ENCODE measurements at regions not wholly inside any gene's neighbourhood (a gene's known extent, or its start where the extent isn't known, plus 50 kb on each side); places are given as distances from the start of the nearest gene placed in this dataset.
"Not testable (repeated sequence)": the region's sequence is repeated elsewhere in the genome, so short reads cannot be mapped to it uniquely, and the experiment has no call there.

- DNase-seq (ENCODE audit: low spot score): no peak
- intact Hi-C loops (cut with DNase I): no loop called here
Measured at GRCh38 chr20:48373555-48373934, 454.3 kb downstream of the PREX1 start.

GRCh38 chr20:48372851-48373554 is 454.8 kb downstream of the PREX1 start:
- intact Hi-C loops (cut with DNase I): not testable (repeated sequence)

GRCh38 chr20:48371211-48371610 is 456.6 kb downstream of the PREX1 start:
- intact Hi-C loops (cut with DNase I): no loop called here

More at GRCh38 chr20:48372851-48373554, 454.8 kb downstream of the PREX1 start:
- DNase-seq (ENCODE audit: low spot score): not testable (repeated sequence)

GRCh38 chr20:48368580-48369021 is 459.2 kb downstream of the PREX1 start:
- DNase-seq (ENCODE audit: low spot score); intact Hi-C loops (cut with DNase I): not testable (repeated sequence)

More at GRCh38 chr20:48371211-48371610, 456.6 kb downstream of the PREX1 start:
- DNase-seq (ENCODE audit: low spot score): no peak

GRCh38 chr20:48367541-48368358 is 460.0 kb downstream of the PREX1 start:
- DNase-seq (ENCODE audit: low spot score); intact Hi-C loops (cut with DNase I): not testable (repeated sequence)

- intact Hi-C loops (cut with DNase I): no loop called here
- DNase-seq (ENCODE audit: low spot score): no peak
Measured at GRCh38 chr20:48366230-48366629, 461.6 kb downstream of the PREX1 start.

- intact Hi-C loops (cut with DNase I): no loop called here
- no peak for DNase-seq (ENCODE audit: low spot score)
Measured at GRCh38 chr20:48364688-48365421, 462.9 kb downstream of the PREX1 start.

GRCh38 chr20:48364055-48364454 is 463.7 kb downstream of the PREX1 start:
- DNase-seq (ENCODE audit: low spot score): no peak
- intact Hi-C loops (cut with DNase I): no loop called here

GRCh38 chr20:48360342-48360975 is 467.3 kb downstream of the PREX1 start:
- no peak for DNase-seq (ENCODE audit: low spot score)
- intact Hi-C loops (cut with DNase I): no loop called here

- intact Hi-C loops (cut with DNase I): no loop called here
- no peak for DNase-seq (ENCODE audit: low spot score)
Measured at GRCh38 chr20:48359692-48360341, 468.0 kb downstream of the PREX1 start.

- DNase-seq (ENCODE audit: low spot score); intact Hi-C loops (cut with DNase I): not testable (repeated sequence)
Measured at GRCh38 chr20:48359055-48359390, 468.8 kb downstream of the PREX1 start.

GRCh38 chr20:48358176-48359054 is 469.4 kb downstream of the PREX1 start:
- no peak for DNase-seq (ENCODE audit: low spot score)
- intact Hi-C loops (cut with DNase I): no loop called here

- DNase-seq (ENCODE audit: low spot score): no peak
- intact Hi-C loops (cut with DNase I): no loop called here
Measured at GRCh38 chr20:48357714-48358113, 470.1 kb downstream of the PREX1 start.

- no peak for DNase-seq (ENCODE audit: low spot score)
- intact Hi-C loops (cut with DNase I): no loop called here
Measured at GRCh38 chr20:48354903-48355302, 472.9 kb downstream of the PREX1 start.

- intact Hi-C loops (cut with DNase I): no loop called here
- no peak for DNase-seq (ENCODE audit: low spot score)
Measured at GRCh38 chr20:48354320-48354876, 473.4 kb downstream of the PREX1 start.

- no peak for DNase-seq (ENCODE audit: low spot score)
- intact Hi-C loops (cut with DNase I): no loop called here
Measured at GRCh38 chr20:48352628-48353027, 475.2 kb downstream of the PREX1 start.

- DNase-seq (ENCODE audit: low spot score): no peak
- intact Hi-C loops (cut with DNase I): no loop called here
Measured at GRCh38 chr20:48352042-48352441, 475.8 kb downstream of the PREX1 start.

Measured in cardiac septum (tissue), 1 donor.